NCI-H1436 treated with DMSO at 0.1 percent for 48 hours (cell line): ENCODE measurements at regions not wholly inside any gene's neighbourhood (a gene's known extent, or its start where the extent isn't known, plus 50 kb on each side); places are given as distances from the start of the nearest gene placed in this dataset.
"Not testable (repeated sequence)": the region's sequence is repeated elsewhere in the genome, so short reads cannot be mapped to it uniquely, and the experiment has no call there.

Source experiments
- DNase-seq: peaks from one replicate; lab custom pipeline; 2025; lab: John Stamatoyannopoulos, UW

- no peak for DNase-seq
Observed at GRCh38 chr5:96203761-96204160, 229.3 kb downstream of the PCSK1 start.

GRCh38 chr5:96201503-96201902, 231.5 kb downstream of the PCSK1 start:
- no peak for DNase-seq

- no peak for DNase-seq
Observed at GRCh38 chr5:96200641-96201040, 232.4 kb downstream of the PCSK1 start.

- DNase-seq = no peak
Observed at GRCh38 chr5:96199713-96200183, 233.3 kb downstream of the PCSK1 start.

- no peak for DNase-seq
Observed at GRCh38 chr5:96198356-96199058, 234.5 kb downstream of the PCSK1 start.

GRCh38 chr5:96197767-96198166, 235.3 kb downstream of the PCSK1 start:
- not testable (repeated sequence) for DNase-seq

GRCh38 chr5:96197347-96197746, 235.7 kb upstream of the ELL2 start:
- DNase-seq = no peak

GRCh38 chr5:96196890-96197289, 235.2 kb upstream of the ELL2 start:
- DNase-seq = no peak

- no peak for DNase-seq
Observed at GRCh38 chr5:96196407-96196806, 234.8 kb upstream of the ELL2 start.

- no peak for DNase-seq
Observed at GRCh38 chr5:96195123-96195522, 233.5 kb upstream of the ELL2 start.

- no peak for DNase-seq
Observed at GRCh38 chr5:96194593-96194992, 232.9 kb upstream of the ELL2 start.

- DNase-seq = no peak
Observed at GRCh38 chr5:96193946-96194345, 232.3 kb upstream of the ELL2 start.

GRCh38 chr5:96189987-96190386, 228.3 kb upstream of the ELL2 start:
- no peak for DNase-seq

GRCh38 chr5:96189028-96189826, 227.6 kb upstream of the ELL2 start:
- DNase-seq = no peak

GRCh38 chr5:96187309-96188027, 225.8 kb upstream of the ELL2 start:
- DNase-seq = no peak

- DNase-seq = not testable (repeated sequence)
Observed at GRCh38 chr5:96184510-96184909, 222.9 kb upstream of the ELL2 start.

- no peak for DNase-seq
Observed at GRCh38 chr5:96180684-96181435, 219.2 kb upstream of the ELL2 start.

- DNase-seq = no peak
Observed at GRCh38 chr5:96177303-96177869, 215.7 kb upstream of the ELL2 start.

GRCh38 chr5:96176022-96176421, 214.4 kb upstream of the ELL2 start:
- no peak for DNase-seq

GRCh38 chr5:96175090-96175489, 213.4 kb upstream of the ELL2 start:
- DNase-seq = no peak

- DNase-seq = no peak
Observed at GRCh38 chr5:96173366-96173765, 211.7 kb upstream of the ELL2 start.

GRCh38 chr5:96172436-96172835, 210.8 kb upstream of the ELL2 start:
- DNase-seq = no peak
